GM12874 (cell line): ENCODE measurements at regions not wholly inside any gene's neighbourhood (a gene's known extent, or its start where the extent isn't known, plus 50 kb on each side); places are given as distances from the start of the nearest gene placed in this dataset.

ENCODE experiments used
- TF ChIP-seq, protein P1 (sequence below): IDR thresholded peaks from 2 replicates; pipeline ENCODE4 v1.5.1; 2011; ENCODE audit warnings: low read depth, mild to moderate bottlenecking, control low read depth, low read length, moderate library complexity; ENCODE audit not compliant: insufficient read depth

DNA sequence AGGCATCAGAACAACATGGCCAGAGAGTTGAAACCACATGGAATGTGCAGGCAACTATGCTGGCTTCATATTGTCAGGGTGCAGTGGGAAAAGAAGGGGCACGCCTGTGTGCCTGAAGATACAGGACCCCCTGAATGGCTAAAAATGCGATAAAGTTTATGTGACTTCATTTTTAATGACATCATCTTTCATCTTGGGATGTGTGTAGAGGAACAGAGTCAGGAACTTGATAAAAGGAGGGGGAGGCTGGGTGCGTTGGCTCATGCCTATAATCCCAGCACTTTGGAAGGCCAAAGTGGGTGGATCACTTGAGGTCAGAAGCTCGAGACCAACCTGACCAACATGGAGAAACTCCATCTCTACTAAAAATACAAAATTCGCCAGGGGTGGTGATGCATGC, 872.6 kb downstream of the TDRD15 start:
- TF ChIP-seq, protein P1, sequence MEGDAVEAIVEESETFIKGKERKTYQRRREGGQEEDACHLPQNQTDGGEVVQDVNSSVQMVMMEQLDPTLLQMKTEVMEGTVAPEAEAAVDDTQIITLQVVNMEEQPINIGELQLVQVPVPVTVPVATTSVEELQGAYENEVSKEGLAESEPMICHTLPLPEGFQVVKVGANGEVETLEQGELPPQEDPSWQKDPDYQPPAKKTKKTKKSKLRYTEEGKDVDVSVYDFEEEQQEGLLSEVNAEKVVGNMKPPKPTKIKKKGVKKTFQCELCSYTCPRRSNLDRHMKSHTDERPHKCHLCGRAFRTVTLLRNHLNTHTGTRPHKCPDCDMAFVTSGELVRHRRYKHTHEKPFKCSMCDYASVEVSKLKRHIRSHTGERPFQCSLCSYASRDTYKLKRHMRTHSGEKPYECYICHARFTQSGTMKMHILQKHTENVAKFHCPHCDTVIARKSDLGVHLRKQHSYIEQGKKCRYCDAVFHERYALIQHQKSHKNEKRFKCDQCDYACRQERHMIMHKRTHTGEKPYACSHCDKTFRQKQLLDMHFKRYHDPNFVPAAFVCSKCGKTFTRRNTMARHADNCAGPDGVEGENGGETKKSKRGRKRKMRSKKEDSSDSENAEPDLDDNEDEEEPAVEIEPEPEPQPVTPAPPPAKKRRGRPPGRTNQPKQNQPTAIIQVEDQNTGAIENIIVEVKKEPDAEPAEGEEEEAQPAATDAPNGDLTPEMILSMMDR: no peak

DNA sequence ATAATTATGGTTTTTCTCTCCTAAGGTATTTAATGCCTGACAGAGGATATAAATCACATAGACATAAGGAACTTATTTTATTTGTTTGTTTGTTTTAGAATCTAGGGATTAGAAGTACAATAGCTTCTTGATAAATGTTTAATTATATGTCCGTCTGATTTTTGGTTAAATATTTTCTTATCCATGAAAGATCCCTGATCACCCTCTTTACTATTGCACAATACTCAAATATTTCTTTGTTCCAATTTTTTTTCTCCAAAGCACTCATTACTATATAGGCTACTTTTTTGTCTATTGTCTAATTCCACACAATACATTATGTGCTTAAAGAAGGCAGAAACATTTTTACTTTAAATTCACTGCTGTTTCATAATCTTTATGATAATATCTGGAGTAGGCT, 875.8 kb downstream of the TDRD15 start:
- TF ChIP-seq, protein P1: no peak

DNA sequence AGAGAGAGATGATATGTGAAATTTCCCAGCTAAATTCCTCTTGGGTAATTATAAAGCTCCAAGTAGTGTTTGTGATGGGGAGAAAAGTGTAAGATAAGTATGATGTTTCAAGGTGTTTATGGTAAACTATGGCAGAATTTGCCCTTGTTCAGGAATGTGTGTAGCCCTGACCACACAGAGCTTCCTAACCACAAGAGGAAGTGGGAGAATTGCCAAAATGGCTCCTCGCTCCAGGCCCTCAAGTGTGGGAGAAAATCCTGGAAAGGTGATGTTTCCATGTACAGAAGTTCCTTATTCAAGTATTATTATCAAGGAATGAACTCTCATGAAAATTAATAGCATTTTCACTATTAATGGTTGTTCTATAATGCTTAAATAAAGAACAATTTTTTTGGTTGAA, 878.3 kb downstream of the TDRD15 start:
- TF ChIP-seq, protein P1: no peak

DNA sequence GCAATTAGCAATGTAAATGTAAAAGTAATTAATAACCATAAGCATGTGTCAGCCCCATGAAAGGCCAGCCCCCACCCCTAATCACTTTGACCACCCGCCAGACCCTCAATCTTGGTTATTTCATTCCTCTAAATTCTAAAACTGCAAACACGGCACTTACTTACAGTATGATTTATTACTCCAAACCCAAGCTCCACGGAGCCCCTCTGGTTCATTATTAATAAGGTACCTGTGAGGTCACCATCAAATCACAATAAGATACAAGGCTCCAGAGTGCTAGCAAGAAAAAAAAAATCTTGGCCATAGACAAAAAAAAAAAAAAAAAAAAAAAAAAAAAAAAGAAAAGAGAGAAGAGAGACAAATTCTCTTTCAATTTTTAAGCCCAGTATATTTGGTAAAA, 879.5 kb downstream of the TDRD15 start:
- TF ChIP-seq, protein P1: no peak

DNA sequence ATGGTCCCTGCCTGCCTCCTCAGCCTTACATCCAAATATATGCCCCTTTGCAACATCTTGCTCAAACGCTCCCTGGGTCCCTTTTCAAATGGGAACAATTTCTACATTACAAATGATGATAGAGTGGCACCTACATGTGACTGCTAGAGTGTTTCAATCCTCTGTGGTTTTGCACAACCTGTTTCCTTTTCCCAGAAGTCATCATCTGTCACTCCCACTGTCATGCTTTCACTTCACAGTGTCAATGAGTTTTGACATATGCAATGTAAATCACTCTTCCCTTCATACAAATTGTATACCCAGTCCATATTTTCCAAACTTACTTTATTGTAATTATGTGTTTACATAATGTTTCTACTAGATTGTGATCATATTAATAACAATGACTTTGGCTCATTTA, 887.3 kb downstream of the TDRD15 start:
- TF ChIP-seq, protein P1: no peak

DNA sequence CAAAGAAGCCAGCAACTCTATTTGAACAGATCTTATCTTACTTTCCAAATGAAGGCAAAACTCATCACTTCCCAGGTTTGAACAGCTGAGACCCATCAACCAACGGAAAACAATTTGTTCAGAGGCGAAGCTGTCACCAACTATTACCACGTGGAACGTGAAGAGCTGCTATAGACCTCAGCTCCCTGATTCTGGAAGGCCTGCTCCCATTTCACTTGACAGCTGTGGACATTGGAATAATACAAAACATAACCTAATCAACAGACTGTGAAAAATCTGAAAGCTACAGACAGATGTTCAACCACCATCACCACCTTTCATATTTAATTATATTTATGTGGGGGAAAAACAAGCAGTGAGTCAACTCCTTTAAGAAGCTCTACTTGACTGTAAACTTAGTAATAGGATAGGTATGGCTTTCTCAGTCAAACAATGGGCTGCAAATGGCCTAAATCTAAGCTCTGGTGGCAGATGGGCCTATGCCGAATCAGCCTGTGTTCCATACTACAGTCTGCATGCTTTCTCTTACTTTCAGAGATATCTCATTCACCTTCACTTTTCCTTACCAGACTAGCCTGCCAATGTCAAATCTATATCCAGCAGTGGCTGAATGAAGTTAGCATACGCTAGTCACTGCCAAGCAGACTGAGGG, 896.4 kb downstream of the TDRD15 start:
- TF ChIP-seq, protein P1: no peak

DNA sequence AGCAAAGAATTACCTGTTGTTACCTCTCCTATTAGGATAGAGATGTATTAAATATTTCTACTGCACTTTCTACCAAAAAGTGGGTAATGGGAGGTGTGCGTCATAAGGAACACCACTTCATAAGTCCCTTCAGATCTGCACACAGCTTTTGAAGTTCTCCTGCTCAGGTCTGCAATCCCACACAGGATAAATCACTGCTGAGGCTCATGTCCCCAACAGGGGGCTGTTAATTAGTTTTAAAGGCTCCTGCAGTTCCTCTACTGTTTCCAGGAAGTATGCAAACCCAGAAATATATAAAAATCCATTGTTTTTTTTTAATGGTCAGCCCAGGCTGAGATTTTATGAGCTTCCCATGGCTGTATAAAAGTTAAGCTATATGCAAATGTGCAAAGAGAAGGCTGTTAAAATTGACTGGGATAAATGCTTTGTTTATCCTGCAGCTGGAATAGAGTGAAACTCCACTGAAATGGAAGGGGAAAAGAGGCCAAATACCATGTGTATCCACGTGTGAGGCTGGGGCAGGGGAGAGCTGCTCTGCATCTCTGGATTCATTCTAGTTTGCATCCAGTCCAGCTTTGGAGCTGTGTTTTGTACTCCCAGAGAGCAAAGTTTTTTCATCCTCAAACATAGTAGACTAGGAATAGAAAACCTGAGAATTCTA, 903.7 kb downstream of the TDRD15 start:
- TF ChIP-seq, protein P1: no peak
